ENCODE measurements at regions not wholly inside any gene's neighbourhood (a gene's known extent, or its start where the extent isn't known, plus 50 kb on each side); places are given as distances from the start of the nearest gene placed in this dataset.

DNA sequence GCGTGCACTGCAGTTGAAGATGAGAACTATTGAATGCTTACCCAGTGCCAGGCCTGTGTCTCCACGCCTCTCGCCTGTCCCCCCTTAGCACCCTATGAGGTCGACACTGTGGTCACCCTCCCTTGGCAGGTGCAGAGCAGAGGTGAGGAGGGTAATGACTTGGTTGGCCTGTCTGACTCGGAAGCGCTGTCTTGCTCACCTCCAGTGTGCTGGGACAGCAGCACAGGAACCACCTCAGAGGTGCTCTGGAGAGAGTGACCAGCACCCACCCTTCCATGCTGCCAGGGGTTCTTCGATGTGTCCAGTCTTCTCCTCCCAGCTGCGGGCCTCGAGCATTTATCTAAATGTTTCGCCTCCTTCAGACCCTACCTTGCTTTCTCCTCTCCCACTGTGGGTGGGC lies 178.3 kb upstream of the IRX2 start:
- DNase-seq = no peak

DNA sequence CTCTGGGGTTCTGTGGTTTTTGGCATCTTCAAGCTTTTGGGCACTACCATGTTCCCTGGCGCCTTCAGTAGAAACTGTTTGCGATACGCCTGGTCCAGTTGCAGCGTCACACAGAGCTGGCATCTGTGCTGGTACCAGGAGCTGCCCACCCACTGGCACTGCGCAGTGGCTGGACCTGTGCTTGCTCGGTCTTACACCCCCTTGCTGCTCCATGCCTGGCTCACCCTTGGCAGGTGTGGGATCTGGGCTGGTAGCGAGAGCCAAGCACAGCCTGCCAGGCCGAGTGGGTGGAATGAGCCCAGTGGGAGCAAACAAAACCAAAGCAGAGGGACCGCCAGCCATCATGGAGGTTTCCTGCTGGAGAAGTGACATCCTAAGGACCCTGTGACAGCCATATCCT lies 170.2 kb upstream of the IRX2 start:
- no peak for DNase-seq

DNA sequence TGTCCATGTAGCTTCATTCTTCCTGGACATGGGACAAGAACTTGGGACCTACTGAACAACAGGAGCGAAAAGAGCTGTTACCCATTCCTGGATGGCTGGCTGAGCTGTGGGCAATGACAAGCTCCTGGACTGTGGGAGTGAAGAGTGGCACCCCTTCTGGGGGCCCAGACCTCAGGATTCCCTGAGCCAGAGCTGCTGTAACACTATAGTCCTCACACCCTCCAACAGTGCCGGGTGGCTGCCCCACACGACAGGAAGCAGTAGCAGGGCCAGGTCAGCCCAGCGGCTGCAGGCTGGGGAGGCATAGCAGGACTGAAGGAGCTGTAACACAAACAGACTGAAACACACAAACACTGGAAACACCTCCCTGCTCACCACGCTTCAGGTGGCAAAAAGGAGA lies 169.7 kb upstream of the IRX2 start:
- no peak for DNase-seq

DNA sequence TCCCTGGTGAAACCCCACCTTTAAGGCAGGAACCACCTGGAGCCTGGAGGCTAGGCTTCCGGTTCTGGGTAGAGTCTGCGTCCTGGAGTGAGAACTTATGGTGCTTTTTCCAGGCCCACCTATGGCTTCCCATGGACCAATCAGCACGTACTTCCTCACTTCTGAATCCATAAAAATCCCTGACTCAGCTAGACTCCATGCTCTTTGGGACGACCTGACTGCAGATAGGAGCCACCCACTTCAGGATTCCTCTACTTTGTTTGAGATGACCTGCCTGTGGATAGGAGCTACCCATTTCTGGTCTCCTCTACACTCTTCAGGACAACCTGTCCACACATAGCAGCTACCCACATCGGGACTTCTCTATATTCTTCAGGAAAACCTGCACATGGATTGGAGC lies 168.8 kb upstream of the IRX2 start:
- no peak for DNase-seq

DNA sequence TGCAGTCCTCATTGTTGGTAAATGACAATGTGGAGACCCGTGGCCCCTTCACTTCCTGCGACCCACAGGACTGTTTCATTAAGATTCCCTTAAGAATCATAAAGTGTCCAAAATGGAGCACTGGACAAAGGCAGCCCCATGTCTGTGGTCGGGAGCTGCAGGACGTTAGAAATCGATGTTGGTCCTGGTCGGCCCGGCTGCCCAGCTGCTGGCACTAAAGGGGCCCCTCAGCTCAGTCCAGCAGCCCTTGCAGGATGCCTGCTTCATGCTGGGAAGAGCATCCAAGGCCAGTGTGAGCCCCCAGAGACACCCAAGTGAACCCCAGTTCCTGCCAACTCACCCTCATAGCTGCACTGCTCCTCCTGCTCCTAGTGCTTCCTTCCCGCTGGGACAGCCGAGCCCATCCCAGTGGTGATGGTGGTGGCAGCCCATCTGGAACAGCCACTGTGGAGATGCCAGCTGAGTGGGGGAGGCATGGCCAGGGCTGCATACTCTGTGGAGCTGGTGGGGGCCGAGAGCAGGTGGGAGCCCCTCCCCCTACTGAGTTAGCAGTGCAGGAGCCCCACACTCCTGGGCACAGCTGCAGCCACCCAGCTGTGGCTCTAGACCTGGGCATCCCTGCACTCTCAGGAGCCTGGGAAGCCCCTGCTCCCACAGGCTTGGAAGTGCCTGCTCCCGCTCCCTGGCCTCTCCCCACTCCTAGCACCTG lies 168.0 kb upstream of the IRX2 start:
- no peak for DNase-seq

DNA sequence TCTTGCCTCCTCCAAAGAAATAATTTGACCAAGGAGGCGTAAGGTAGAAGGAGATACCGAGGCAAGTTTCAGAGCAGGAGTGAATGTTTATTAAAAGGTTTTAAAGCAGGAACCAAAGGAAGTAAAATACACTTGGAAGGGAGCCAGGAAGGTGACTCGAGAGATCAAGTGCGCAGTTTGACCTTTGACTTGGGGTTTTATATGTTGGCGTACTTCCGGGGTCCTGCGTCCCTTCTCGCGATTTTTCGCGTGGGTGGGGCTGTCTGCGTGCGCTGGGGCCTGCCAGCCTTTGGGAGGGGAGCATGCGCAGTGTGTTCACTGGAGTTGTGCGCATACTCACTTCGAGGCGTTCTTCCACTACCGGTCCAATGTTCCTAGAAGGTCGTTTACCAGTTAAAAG lies 166.0 kb upstream of the IRX2 start:
- DNase-seq = no peak

DNA sequence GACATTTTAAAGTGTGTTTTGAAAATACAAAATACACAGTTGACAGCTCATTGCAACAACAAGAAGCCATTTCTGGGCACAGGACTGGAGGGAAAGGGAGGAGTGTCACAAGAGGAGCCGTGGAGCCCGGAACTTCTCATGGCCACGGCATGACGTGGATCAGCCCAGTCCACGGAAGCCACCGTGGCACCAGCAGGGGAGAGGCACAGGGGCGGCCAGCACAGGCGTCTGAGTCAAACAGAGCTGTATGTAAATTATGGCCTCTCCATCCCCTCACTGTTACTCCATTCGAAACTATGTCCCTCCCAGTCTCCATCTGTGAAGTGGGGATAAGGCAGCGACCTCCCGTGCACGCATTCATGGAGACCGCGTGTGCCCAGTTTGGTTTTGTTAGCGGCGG lies 165.6 kb upstream of the IRX2 start:
- no peak for DNase-seq

DNA sequence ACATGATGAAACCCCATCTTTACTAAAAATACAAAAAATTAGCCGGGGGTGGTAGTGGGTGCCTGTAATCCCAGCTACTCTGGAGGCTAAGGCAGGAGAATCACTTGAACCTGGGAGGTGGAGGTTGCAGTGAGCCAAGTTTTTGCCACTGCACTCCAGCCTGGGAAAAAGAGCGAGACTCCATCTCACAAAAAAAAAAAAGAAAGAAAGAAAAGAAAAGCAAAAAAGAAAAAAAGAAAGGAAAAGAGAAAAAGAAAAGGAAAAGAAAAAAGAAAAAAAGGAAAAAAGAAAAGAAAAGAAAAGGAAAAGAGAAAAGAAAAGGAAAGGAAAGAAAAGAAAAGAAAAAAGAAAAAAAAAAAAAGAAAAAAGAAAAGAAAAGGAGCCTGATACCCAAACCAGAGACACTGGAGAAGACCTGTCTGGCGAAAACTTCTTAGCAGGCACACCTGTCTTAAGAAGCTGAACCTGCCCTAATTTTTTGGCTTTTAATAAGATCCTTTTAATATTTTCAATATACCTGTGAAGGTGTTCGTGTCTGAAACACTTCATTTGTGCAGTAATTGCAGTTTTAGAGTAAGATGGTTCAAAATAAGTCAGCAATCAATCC lies 164.7 kb upstream of the IRX2 start:
- no peak for DNase-seq

DNA sequence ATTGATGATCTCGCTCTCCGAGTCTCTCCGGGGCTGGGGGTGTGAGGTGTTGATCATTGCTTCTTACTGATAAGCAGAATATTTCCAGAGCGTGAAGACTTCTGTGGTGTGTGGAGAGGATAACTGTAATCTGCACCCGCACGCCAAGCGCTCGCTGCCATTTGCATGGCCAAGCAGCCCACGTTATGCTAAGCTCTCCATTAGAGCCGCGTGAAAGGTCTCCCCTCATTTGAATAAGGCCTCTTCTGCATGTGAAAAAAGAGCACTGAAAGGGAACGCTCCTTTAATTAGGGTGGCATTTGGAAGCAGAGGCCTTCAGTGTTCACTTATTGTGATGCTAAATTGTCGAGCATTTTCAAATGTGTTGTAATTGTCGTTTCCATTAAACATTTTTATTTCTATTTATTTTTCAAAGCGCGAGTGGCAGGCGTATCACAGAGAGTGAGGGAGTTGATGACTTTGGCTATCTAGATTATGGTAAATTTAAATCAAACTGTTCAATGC lies 163.6 kb upstream of the IRX2 start:
- no peak for DNase-seq

DNA sequence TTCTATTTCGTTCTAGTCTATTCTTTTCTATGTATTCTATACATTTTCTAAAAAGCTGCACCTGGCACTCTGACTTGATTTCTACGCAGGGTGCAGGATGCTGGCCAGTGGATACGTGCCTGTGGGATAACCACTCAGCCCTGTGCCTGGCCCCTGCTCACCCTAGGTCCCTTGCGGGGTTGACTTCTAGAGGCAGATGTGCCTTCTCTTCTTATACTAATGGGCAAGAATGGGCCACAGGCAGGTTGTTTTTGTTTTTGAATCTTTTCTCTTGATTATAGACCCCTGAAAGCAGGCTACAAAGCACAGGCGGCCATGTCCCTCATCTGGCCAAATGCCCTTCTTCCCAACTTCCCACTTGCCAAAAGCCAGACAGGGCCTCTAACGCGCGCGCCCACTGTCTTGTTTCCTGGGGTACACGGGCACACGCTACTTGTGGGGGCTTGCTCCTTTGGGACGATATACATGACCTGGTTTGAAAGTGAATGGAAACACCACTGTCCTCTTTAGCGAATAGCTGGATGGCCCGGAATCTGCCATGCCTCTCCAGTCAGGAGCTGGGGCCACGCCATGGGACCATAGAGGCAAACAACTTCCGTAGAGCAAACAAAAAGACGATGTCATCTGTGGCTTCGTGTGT lies 162.7 kb upstream of the IRX2 start:
- no peak for DNase-seq

DNA sequence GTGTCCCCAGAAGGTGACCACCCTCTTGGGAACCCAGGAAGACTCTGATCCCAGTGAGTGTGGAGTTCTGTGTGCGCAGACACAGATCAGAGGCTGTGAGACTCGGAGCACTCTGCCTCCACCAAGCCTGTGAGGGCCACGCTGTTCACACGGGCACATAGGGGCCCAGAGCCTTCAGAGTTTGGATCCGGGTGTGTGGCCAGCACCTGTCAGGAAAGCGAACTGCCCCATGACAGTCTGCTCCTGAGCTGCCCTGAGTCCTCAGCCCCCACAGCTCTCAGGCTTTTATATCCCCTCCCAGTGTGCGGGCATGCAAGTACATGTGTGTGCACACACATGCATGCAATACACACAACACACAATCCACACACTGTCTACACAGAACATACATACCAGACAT lies 161.8 kb upstream of the IRX2 start:
- no peak for DNase-seq

DNA sequence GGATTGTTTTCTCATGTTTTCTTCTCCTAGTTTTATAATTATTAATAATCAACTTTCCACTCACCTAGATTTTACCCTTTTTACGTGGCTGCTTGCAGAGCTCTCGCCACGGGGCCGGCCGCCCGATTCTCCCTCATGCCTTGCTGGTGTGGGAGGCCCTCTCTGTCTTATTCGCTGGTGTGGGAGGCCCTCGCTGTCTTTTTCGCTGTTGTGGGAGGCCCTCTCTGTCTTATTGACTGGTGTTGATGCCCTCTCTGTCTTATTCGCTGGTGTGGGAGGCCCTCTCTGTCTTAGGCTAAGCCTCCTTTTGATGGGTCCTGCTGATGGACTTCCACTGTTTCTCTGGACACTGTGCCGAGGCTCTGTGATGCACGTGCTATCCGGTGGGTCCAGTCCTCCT lies 161.3 kb upstream of the IRX2 start:
- no peak for DNase-seq

DNA sequence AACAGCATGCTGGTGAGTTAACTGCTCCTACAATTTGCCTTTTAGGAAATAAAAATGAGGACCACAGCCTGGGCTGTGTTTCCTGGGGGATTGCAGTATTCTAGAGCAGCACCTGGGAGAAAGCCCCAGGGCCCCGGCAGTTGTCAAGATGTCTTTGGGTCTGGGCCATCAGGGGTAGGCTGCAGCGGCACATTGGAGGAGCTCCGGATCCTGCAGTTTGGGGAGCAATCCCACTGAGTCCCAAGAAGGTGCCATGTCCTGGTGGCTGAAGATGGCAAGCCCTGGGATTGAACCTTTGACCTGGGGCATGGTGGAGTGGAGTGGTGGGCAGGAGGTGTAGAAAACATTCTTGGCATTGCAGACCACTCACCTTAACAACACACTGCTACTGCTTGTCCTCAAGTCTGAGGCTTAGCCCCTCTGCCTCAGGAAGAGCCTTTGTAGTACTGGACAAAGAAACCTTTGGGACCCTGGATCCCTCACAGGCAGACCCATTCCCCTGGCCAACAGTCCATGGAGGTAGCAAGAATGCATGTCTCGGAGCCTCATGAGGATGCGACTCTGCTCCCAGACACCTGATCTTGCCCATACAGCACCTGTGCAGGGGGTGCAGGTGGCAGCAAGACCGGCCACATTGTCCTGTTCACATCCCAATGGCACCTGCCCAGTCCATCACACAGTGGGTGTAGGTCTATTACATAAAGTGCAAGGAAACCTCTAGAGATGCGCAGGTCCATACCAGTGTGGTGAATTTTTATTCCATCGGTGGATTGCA lies 159.1 kb upstream of the IRX2 start:
- no peak for DNase-seq

DNA sequence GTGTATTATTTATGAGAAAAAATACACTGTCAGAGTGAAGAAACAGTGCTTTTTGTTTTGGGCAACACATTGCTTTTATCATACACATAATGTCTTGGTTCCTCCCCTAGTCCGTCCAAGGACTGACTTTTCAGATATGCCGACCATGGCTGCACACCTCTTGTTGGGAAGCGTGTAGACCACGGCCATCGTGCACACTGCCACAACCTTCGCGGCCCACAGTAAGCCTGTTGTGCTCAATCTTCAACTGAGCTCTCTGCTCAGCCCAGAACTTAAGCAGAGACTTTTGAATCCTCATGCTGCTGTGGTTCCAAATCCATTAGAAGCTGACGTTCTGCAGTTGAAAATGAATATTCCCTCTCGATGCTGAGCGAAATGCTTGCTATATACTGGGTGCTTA lies 157.6 kb upstream of the IRX2 start:
- no peak for DNase-seq

DNA sequence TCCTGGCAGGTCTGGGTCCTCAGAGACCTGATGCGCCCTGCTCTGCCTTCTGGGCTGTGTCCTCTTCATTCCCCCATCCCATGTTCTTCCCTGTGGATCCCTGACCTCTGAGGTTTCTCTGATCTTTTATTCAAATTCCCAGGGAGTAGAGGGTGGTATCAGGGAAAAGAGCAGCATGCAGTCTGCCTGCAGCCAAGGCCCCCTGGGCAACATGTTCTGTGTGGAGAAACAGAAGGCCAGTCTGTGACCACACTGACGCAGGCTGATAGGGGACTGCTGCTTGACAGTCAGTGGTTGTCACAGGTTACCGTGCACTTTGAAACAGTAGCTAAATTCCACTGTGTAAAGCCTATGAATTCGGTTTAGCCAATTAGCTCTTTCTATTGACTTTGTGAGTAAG lies 156.6 kb upstream of the IRX2 start:
- DNase-seq = no peak

DNA sequence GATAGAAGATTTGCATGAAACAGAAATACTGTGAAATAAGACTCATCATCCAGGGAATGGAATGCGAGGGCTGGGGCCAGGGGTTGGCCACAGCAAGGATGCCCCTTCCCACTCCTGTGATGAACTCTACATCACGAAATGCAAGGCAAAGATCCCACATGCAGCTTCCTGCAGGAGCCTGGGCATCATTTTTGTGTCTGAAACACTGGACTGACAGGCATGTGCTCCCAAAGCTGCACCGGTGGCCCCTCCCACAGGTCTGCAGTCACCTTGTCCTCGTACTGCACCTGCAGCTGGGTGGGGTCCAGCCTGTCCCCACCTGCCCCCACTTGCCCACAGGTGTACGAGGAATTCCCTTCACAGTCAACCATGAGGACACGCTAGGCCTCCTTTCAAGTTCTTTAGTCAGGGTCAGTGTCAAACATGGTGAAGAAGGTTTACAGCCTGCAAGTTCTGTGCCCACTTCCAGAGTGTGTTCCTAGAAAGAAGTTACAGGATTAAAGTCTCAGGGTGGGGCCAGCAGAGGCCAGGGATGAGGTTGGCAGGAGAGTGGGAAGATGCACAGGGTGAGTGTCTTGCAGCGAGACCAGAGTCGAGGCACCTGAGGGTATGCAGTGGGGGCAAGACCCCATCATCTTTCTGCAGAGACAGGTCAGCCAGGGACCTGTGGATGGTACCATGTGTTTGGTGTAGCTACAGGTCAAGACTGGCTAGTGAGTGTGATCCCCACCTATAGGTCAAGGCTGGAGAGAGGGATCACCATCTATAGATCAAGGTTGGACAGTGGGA lies 155.0 kb upstream of the IRX2 start:
- no peak for DNase-seq

DNA sequence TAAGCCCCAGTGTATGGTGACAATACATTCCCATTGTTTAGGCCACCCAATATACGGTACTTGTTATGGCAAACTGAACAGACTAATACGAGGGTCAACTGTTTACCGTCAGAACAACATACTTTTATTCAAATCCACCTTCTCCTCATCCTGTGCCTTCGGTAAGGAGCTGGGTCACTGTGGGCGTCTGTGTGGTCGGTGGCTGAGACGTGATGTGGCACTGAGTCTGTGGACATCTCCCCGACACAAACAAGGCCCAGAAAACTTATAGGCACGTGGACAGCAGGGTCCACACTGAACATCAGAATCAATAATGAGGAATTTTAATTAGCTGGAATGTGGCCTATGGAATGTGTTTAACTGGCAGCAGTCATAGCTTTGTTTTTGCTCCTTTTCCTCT lies 154.3 kb upstream of the IRX2 start:
- DNase-seq = no peak

DNA sequence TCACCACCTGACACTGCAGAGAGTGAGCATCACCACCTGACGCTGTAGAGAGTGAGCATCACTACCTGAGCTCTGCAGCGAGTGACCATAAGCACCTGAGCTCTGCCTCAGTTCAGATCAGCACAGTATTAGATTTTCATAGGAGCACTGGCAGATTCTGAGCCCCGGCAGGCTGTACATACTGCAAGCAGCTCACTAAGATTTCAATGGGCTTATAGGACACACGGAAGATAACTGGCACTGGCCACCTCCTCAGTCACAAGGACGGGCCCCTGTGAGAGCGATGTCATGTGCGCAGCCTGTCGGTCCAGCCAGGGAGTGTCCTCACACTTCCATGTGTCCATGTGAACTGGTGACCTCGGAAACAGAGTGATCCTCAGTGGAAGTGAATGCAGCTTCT lies 153.5 kb upstream of the IRX2 start:
- no peak for DNase-seq

DNA sequence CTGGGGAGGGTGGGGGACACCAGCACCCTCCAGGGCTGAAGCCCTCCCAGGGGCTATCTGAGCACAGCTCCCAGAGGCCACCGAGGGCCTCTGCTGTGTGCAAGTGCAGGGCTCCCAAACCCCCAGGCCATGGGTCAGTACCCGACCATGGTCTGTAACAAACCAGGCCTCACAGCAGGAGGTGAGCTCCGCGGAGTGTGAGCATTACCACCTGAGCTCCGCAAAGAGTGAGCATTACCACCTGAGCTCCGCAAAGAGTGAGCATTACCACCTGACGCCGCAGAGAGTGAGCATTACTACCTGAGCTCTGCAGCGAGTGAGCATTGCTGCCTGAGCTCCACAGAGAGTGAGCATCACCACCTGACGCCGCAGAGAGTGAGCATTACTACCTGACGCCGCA lies 152.9 kb upstream of the IRX2 start:
- DNase-seq = no peak

DNA sequence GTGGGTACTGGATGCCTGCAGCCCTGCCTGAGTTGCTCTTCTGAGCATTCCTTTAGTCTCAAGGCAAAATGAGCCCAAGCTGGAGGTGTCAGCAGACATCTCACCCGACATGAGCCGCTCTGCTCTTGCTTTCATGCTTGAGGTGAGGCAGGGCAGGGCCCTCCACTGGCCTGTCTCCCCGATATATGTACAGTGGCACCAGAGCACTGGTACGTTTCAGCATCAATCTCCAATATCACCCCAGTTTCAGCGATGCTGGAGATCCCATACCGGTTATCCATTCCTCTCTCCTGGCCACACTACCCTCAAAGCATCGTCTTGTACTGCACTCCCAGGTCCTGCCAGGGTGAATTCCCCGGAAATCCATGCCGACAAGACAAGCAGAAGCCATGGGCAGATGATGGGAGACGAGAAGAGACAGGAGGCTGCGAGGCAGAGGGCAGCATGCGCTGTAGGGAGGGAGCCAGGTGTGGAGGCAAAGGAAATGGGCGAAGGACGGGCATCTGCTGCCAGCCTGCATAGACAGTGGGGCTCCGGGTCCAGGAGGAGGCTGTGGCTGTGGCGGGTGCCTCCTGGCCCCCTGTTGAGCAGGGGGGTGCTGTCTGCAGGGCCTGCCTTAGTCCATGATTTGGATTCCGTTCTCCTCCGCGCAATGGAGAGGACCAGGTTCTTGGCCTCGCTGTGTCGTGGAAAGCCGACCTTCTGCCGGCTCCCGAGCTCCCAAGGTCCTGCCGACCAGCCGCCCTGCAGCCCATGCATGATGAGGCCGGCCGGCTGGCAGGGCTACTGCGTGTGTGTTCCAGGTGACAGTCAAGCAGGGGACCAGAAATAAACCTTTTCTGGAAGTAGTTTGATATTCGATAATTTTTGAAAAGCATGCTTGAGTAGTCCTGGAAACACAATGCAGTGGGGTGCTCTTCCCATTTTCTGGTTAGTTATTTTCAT lies 152.2 kb upstream of the IRX2 start:
- no peak for DNase-seq

DNA sequence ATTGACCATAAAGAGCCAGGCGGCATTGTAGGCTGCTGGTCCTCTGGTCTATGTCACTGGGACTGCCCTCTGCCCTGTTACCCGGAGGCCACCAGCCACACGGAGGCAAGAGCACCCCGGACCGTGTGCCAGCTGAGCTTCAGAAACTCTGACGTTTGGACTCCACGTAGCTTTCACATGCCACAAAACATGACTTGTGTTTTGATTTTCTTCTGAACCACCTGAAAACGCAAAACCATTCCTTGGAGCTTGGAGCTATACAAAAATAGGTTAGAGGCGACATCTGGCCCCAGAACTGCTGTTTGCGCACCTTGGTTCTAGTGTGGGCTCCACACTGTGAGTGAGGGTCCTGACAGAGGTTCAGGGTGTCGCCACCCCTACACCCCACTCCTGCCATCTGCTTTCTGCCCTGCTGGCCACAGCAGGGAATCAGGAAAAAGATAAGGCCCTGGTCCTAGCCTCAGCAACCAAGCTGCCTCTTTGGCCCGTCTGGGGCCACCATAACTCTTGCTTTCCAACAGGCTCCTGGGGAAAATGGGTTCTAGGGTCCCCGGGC lies 151.3 kb upstream of the IRX2 start:
- DNase-seq = no peak
